OCI-LY1 (cell line): ENCODE measurements at regions not wholly inside any gene's neighbourhood (a gene's known extent, or its start where the extent isn't known, plus 50 kb on each side); places are given as distances from the start of the nearest gene placed in this dataset.

Source experiments
- EZH2 ChIP-seq: fragments of 200-600 bp; sonication (generic), shearing (Covaris generic); IDR thresholded peaks from 2 replicates; pipeline ENCODE4 v1.8.0; 2017; ENCODE audit warnings: borderline replicate concordance, mixed run types, mild to moderate bottlenecking, antibody characterized with exemption, low read length, moderate library complexity, mixed read lengths
- TF ChIP-seq, protein P1 (sequence below): fragments of 200-600 bp; sonication (generic), shearing (Covaris generic); IDR thresholded peaks from 2 replicates; pipeline ENCODE4 v1.5.1; 2017; ENCODE audit warnings: mild to moderate bottlenecking, antibody characterized with exemption, low read length, moderate library complexity, mixed read lengths

DNA sequence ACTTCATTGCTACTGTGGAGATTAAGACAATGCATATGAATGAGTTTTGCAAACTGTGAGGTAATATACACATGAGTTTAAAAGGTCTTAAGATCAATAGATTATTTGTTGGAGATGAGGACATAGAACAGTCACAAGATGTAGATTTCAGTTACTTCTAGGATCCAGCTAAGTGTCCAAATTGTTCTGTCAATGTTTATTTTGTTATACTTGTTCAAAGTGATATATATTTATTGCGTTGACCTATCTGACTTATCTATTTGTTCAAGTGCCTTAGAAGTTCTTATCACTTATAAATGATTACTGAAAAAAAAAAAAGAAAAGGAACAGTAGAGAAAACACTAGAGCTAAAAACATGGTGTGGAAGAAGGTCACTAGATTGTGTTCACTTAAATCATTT is 75.6 kb upstream of the GRIN3A start:
- TF ChIP-seq, protein P1, sequence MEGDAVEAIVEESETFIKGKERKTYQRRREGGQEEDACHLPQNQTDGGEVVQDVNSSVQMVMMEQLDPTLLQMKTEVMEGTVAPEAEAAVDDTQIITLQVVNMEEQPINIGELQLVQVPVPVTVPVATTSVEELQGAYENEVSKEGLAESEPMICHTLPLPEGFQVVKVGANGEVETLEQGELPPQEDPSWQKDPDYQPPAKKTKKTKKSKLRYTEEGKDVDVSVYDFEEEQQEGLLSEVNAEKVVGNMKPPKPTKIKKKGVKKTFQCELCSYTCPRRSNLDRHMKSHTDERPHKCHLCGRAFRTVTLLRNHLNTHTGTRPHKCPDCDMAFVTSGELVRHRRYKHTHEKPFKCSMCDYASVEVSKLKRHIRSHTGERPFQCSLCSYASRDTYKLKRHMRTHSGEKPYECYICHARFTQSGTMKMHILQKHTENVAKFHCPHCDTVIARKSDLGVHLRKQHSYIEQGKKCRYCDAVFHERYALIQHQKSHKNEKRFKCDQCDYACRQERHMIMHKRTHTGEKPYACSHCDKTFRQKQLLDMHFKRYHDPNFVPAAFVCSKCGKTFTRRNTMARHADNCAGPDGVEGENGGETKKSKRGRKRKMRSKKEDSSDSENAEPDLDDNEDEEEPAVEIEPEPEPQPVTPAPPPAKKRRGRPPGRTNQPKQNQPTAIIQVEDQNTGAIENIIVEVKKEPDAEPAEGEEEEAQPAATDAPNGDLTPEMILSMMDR, result no peak
- TF ChIP-seq EZH2, result no peak
